ENCODE measurements at regions not wholly inside any gene's neighbourhood (a gene's known extent, or its start where the extent isn't known, plus 50 kb on each side); places are given as distances from the start of the nearest gene placed in this dataset.

DNA sequence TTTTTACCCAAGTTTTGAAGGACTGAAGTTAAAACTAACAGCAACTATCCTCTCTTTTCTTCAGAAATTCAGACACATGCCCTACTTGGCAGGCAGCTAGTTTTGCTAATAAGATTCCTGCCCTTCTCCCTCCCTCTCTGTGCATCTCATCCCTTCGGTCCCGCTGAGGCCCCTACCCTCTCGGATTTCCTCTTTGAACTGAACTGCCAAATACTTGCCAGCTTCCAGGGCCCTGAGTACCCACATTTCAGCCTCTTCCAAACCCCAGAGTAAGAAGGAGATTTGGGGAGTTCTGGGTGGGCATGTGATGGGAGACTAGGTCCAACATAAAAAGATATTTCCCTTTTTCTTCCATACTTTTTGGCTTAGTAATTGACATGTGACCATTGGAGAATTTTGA is 116.5 kb upstream of the JUN start:
- TF ChIP-seq POLR2AphosphoS5 (IDR thresholded peaks at IDR 0.05; ENCODE audit: insufficient read depth in 1 of 2, low read depth in 1 of 2), result no peak
- TF ChIP-seq, protein P1, sequence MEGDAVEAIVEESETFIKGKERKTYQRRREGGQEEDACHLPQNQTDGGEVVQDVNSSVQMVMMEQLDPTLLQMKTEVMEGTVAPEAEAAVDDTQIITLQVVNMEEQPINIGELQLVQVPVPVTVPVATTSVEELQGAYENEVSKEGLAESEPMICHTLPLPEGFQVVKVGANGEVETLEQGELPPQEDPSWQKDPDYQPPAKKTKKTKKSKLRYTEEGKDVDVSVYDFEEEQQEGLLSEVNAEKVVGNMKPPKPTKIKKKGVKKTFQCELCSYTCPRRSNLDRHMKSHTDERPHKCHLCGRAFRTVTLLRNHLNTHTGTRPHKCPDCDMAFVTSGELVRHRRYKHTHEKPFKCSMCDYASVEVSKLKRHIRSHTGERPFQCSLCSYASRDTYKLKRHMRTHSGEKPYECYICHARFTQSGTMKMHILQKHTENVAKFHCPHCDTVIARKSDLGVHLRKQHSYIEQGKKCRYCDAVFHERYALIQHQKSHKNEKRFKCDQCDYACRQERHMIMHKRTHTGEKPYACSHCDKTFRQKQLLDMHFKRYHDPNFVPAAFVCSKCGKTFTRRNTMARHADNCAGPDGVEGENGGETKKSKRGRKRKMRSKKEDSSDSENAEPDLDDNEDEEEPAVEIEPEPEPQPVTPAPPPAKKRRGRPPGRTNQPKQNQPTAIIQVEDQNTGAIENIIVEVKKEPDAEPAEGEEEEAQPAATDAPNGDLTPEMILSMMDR (IDR thresholded peaks at IDR 0.05), result no peak
